Stomach (tissue), 8 donors: ENCODE measurements at regions not wholly inside any gene's neighbourhood (a gene's known extent, or its start where the extent isn't known, plus 50 kb on each side); places are given as distances from the start of the nearest gene placed in this dataset.
A peak's percentile ranks its signal among the peaks of the same experiment; 100 is the strongest.
"Not testable (repeated sequence)": the region's sequence is repeated elsewhere in the genome, so short reads cannot be mapped to it uniquely, and the experiment has no call there.

Experiments
- DNase-seq, 2 donors: peaks; one replicate each; pipeline versions ENCODE4 v3.0.0 to v3.0.0-alpha.2; 2013 to 2019
- H3K27ac ChIP-seq, 5 donors: fragments of 200-600 bp in 4 of 5; sonication (generic) in 4 of 5; one replicate each; pipeline ENCODE4 v1.5.1; 2013 to 2019; ENCODE audit warnings: mild to moderate bottlenecking in 1 of 5, moderate library complexity in 1 of 5
- H3K27me3 ChIP-seq, 3 donors: fragments of 200-600 bp; sonication (generic); one replicate each; pipeline ENCODE4 v1.5.1; 2017 to 2019; ENCODE audit warnings: mixed run types in 1 of 3
- H3K36me3 ChIP-seq, 4 donors: fragments of 200-600 bp; sonication (generic); 1 replicate in 3 of 4; 2 replicates in 1 of 4; pipeline ENCODE4 v1.5.1; 2016 to 2019
- H3K4me1 ChIP-seq, 4 donors: fragments of 200-600 bp; sonication (generic); one replicate each; pipeline ENCODE4 v1.5.1; 2016 to 2019
- H3K4me3 ChIP-seq, 4 donors: fragments of 200-600 bp; sonication (generic) in 3 of 4; one replicate each; pipeline ENCODE4 v1.5.1; 2016 to 2019; ENCODE audit warnings: mild to moderate bottlenecking in 1 of 4
- H3K9me3 ChIP-seq, 4 donors: fragments of 200-600 bp; sonication (generic); one replicate each; pipeline ENCODE4 v1.5.1; 2016 to 2019
- WGBS, 5 donors: extraction: QIAGEN DNeasy Blood & Tissue Kit in 3 of 5; methylation state at CpG; one replicate each; pipeline versions ENCODE4 v1.1.5 to v1.1.7; 2013 to 2018; 5-methylcytosine and 5-hydroxymethylcytosine counted together
- intact Hi-C: fragments of 100-400 bp; cut with DNase I; formaldehyde crosslinking; loops from one replicate; pipeline ENCODE4 v1.15.1; 2023; ENCODE audit warnings: low total_unique reads
- donor health status: healthy with polysubstance abuse.
- donor health status: Bipolar disorder and iron deficiency.
- donor health status: healthy.

- H3K27ac ChIP-seq, intact Hi-C loops, H3K4me1 ChIP-seq, H3K9me3 ChIP-seq, H3K4me3 ChIP-seq, H3K36me3 ChIP-seq, H3K27me3 ChIP-seq, DNase-seq: not testable (repeated sequence)
- WGBS, 5 donors, result 53 to 73% (median 62%) methylated on average over 2 of the region's 3 CpGs
These were observed 94.4 kb downstream of the SPDYE17 start for GRCh38 chr7:76937781-76938180.

DNA sequence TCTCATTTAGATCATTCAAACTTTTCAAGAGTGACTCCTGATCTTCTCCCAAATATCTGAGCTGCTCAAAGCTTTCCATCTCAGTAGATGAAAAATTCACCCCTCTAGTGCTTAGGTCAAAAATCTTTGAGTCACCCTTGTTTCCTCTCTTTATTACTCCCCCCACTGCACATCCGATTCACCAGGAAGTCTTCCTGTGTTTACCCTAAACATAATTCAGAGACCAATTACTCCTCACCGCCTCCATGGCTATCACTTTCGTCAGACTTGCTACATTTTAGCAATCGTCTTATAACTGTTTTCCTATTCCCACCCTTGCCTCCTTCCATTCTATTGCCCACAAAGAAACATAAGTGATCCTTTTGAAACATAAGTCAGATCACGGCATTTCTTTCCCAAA, 94.8 kb downstream of the SPDYE17 start:
- WGBS, 5 donors, result 75 to 83% (median 77%) methylated on average over 5 of the region's 5 CpGs
- H3K27ac ChIP-seq, H3K9me3 ChIP-seq, H3K4me1 ChIP-seq, H3K27me3 ChIP-seq, DNase-seq, H3K4me3 ChIP-seq, H3K36me3 ChIP-seq, intact Hi-C loops: not testable (repeated sequence)

GRCh38 chr7:76936346-76936745, 95.8 kb downstream of the SPDYE17 start:
- intact Hi-C loops, H3K27me3 ChIP-seq, DNase-seq, H3K4me1 ChIP-seq, H3K27ac ChIP-seq, H3K9me3 ChIP-seq, H3K4me3 ChIP-seq, H3K36me3 ChIP-seq: not testable (repeated sequence)
- WGBS, 5 donors, result 62 to 100% (median 83%) methylated on average over 1 to 2 of the region's 2 CpGs

DNA sequence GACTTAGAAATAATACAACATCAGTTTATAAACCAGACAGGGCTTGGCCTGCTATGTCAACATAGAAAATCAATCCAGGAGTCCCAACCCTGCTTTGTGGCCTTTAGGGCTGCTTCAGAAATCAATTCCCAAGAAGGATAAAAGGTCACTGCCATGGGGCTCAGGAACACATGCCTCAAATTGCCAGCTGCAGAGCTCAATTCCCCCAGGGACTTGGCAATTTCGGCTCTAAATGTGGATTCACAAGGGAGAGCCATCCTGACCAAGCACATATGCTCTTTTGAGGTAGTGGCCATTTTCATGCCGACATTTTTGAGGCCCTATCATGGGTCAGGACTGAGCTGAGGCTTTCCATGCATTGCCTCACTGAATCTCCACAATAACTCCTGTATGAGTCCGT, 97.5 kb downstream of the SPDYE17 start:
- H3K27me3 ChIP-seq, H3K4me3 ChIP-seq, H3K27ac ChIP-seq, H3K36me3 ChIP-seq, H3K4me1 ChIP-seq, DNase-seq, H3K9me3 ChIP-seq, intact Hi-C loops: not testable (repeated sequence)
- WGBS, 5 donors, result 82 to 87% (median 85%) methylated on average over 2 to 3 of the region's 3 CpGs

DNA sequence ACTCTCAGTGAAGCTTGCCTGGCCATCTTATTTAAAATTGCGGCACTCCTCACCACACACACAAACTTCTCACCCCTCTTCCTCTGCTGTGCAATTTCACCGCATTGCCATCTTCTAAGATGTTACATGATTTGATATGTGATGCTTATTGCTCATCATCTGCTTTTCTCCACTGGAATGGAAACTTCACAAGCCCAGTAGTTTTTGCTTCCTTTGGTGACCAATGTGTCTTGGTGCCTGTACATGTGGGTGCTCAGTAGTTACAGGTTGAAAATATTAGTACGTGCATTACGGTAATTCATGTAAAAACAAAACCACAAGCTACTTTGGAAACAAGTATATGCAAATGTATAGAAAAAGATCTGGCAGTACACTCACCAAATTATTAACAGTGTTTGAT, 99.2 kb downstream of the SPDYE17 start:
- WGBS, 5 donors, result 83 to 94% (median 87%) methylated on average over 4 of the region's 4 CpGs

DNA sequence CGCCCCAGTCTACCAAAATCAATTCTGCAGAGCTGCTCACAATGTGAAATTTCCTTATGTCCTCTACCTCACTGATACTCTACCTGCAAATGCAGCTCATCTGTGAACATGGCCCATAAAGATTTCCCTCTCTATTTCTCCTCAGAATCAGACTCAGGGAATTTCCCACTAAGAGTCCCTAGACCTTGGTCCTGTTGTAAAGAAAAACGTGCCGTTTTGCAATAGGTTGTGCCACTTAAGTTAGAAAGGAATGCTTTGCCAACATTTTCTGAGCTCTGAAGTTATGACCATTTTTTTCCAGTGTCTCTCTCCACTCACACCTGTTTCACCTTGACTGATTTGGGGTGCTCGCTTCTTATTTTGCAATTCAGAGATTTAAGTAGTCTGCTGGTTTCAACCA, 100.7 kb downstream of the SPDYE17 start:
- 67 to 79% (median 67%) methylated on average over 3 to 4 of the region's 4 CpGs for WGBS, 5 donors

More for the DNA sequence above, 99.2 kb downstream of the SPDYE17 start:
- H3K4me1 ChIP-seq, H3K27ac ChIP-seq, H3K4me3 ChIP-seq, intact Hi-C loops, H3K9me3 ChIP-seq, H3K27me3 ChIP-seq, H3K36me3 ChIP-seq, DNase-seq: not testable (repeated sequence)

GRCh38 chr7:76930416-76930815, 101.7 kb downstream of the SPDYE17 start:
- H3K4me1 ChIP-seq, H3K27me3 ChIP-seq, H3K36me3 ChIP-seq, H3K4me3 ChIP-seq, DNase-seq, H3K9me3 ChIP-seq, intact Hi-C loops, H3K27ac ChIP-seq: not testable (repeated sequence)
- WGBS, 5 donors, result 88 to 95% (median 90%) methylated on average over 5 of the region's 5 CpGs

More for the DNA sequence above, 100.7 kb downstream of the SPDYE17 start:
- intact Hi-C loops, H3K4me1 ChIP-seq, H3K27me3 ChIP-seq, DNase-seq, H3K36me3 ChIP-seq, H3K27ac ChIP-seq, H3K9me3 ChIP-seq, H3K4me3 ChIP-seq: not testable (repeated sequence)

DNA sequence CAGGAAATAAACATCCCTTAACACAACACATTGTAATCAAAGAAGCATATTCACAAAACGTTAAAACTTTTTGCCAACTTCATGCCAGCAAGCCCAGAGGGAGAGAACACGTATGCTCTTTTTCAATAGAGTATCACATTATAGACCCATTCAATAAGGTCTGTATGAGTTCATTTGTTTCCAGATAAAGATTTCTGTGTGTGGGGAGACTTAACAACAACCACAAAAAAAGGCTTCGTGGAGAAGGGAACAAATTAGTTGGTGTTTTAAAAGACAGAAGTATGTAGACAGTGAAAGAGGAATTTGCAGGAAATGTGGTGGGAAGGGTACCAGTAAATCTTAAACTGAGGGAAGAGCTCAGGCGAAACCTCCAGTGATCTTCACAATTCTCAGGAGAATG, 103.4 kb downstream of the SPDYE17 start:
- H3K4me1 ChIP-seq, intact Hi-C loops, H3K9me3 ChIP-seq, H3K36me3 ChIP-seq, H3K27me3 ChIP-seq, DNase-seq, H3K4me3 ChIP-seq, H3K27ac ChIP-seq: not testable (repeated sequence)
- 45 to 61% (median 57%) methylated on average over 4 of the region's 4 CpGs for WGBS, 5 donors

DNA sequence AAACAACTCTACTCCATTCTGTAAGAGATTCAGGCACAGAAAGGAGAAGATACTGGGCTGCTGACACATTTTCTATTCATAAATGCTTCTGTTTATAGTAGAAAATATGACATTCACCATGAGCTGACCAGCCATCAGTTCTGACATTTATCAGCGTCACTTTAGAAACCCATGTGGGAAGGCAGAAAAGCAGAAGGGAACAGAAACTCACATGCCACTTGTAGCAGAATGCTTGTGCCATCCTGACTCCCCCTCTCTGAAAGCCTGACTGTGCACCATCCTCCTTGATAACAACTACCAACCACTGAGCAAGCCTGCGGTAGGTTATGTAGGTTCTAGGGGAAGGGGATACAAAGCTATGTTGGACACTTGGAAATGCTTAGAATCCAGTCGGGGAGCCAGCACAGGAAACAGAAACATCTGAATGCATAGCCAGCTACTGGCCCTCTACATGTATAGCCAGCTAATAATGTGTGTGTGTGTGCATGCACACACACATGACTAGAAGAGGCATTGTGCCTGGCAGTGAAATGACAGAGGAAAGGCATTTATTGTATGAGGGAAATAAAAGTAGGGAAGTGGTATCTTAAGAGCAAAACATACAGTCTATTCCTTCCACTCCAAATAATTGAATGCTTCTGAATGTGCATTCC, 104.3 kb downstream of the SPDYE17 start:
- 65 to 88% (median 84%) methylated on average over 2 to 3 of the region's 3 CpGs for WGBS, 5 donors

DNA sequence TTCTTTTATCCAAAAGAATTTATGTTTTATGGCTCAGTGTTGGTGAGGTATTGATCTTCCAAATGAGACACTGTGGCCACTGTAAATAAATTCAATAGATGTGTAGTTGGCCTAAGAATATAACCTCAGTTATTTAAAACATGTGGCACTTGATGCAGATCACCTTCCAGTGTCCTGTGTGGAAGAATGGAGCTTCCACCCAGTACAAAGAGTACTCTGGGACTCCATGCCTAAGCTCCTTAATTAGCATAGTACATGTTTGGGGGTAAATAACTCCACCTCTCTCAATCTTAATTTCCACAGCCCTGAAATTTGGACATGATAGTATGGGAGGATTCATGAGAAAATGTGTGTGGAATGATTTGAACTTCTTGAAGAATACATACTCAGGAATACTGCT, 105.7 kb downstream of the SPDYE17 start:
- H3K4me1 ChIP-seq, H3K27me3 ChIP-seq, H3K27ac ChIP-seq, intact Hi-C loops, H3K36me3 ChIP-seq, DNase-seq, H3K4me3 ChIP-seq, H3K9me3 ChIP-seq: not testable (repeated sequence)

More for the DNA sequence above, 104.3 kb downstream of the SPDYE17 start:
- H3K27me3 ChIP-seq, intact Hi-C loops, H3K4me1 ChIP-seq, DNase-seq, H3K4me3 ChIP-seq, H3K36me3 ChIP-seq, H3K9me3 ChIP-seq, H3K27ac ChIP-seq: not testable (repeated sequence)

GRCh38 chr7:76924756-76925155, 107.4 kb downstream of the SPDYE17 start:
- H3K4me1 ChIP-seq, H3K9me3 ChIP-seq, intact Hi-C loops, H3K27ac ChIP-seq, DNase-seq, H3K27me3 ChIP-seq, H3K4me3 ChIP-seq, H3K36me3 ChIP-seq: not testable (repeated sequence)
- 68 to 92% (median 76%) methylated on average over 3 to 4 of the region's 4 CpGs for WGBS, 5 donors

- intact Hi-C loops, H3K9me3 ChIP-seq, H3K27me3 ChIP-seq, H3K27ac ChIP-seq, H3K4me1 ChIP-seq, H3K36me3 ChIP-seq, DNase-seq, H3K4me3 ChIP-seq: not testable (repeated sequence)
- 65 to 75% (median 68%) methylated on average over 2 of the region's 2 CpGs for WGBS, 5 donors
These were observed 113.5 kb downstream of the SPDYE17 start for GRCh38 chr7:76918619-76919018.

GRCh38 chr7:76914361-76914760, 117.8 kb downstream of the SPDYE17 start:
- H3K4me3 ChIP-seq, H3K27me3 ChIP-seq, H3K27ac ChIP-seq, intact Hi-C loops, H3K9me3 ChIP-seq, H3K36me3 ChIP-seq: not testable (repeated sequence)
- peak in 1 of 2 donors; percentile 7 for DNase-seq
- 11 to 60% (median 25%) methylated on average over 1 of the region's 1 CpG; no CpG with 5 or more reads in 2 of the 5 donors for WGBS, 5 donors
- H3K4me1 ChIP-seq, result peaks cover 0 to 11% (median 5%) of the 10 kb centered on the region in 4 donors
